ENCODE measurements at regions not wholly inside any gene's neighbourhood (a gene's known extent, or its start where the extent isn't known, plus 50 kb on each side); places are given as distances from the start of the nearest gene placed in this dataset.

- H3K27ac ChIP-seq (replicated peaks): no peak overlapping the region
- no peak for DNase-seq (ENCODE audit: low read depth in 1 of 2, low spot score in 1 of 2)
- H3K27me3 ChIP-seq (ENCODE audit: insufficient read depth, poor library complexity, severe bottlenecking): no peaks in the 10 kb centered on the region
- no peak overlapping the region for H3K4me3 ChIP-seq (replicated peaks; ENCODE audit: insufficient read depth, low read length)
- TF ChIP-seq CTCF (IDR thresholded peaks at IDR 0.05; ENCODE audit: insufficient read depth, low read length): no peak
- TF ChIP-seq GABPA (IDR thresholded peaks at IDR 0.05; ENCODE audit: low read depth): no peak
- no peak for TF ChIP-seq SPI1 (IDR thresholded peaks at IDR 0.05; ENCODE audit: borderline replicate concordance, low read depth)
- no peak for TF ChIP-seq REST (IDR thresholded peaks at IDR 0.05; ENCODE audit: insufficient replicate concordance, low read depth)
- TF ChIP-seq POLR2AphosphoS5 (IDR thresholded peaks at IDR 0.05; ENCODE audit: low read depth): no peak
Observed at GRCh38 chr4:171049380-171049779, 763.8 kb upstream of the GALNTL6 start.

DNA sequence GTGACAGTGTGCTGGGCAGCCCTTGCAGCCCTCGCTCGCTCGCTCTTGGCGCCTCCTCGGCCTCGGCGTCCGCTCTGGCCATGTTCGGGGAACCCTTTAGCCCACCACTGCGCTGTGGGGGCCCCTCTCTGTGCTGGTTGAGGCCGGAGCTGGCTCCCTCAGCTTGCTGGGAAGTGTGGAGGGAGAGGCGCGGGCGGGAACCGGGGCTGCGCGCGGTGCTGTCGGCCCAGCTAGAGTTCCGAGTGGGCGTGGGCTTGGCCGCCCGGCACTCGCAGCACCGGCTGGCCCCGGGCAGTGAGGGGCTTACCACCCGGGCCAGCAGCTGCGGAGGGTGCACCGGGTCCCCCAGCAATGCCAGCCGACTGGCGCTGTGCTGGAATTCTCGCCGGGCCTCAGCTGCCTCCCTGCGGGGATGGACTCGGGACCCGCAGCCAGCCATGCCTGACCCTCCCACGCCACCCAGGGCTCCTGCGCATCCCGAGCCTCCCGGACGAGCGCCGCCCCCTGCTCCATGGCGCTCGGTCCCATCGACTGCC lies 770.1 kb upstream of the GALNTL6 start:
- no peak for TF ChIP-seq POLR2AphosphoS5 (IDR thresholded peaks at IDR 0.05; ENCODE audit: low read depth)
- TF ChIP-seq GABPA (IDR thresholded peaks at IDR 0.05; ENCODE audit: low read depth): no peak
- TF ChIP-seq CTCF (IDR thresholded peaks at IDR 0.05; ENCODE audit: insufficient read depth, low read length): no peak
- no peak for TF ChIP-seq REST (IDR thresholded peaks at IDR 0.05; ENCODE audit: insufficient replicate concordance, low read depth)
- TF ChIP-seq SPI1 (IDR thresholded peaks at IDR 0.05; ENCODE audit: borderline replicate concordance, low read depth): no peak
- H3K27ac ChIP-seq (replicated peaks): no peak overlapping the region
- no peak for DNase-seq (ENCODE audit: low read depth in 1 of 2, low spot score in 1 of 2)
- no peaks in the 10 kb centered on the region for H3K27me3 ChIP-seq (ENCODE audit: insufficient read depth, poor library complexity, severe bottlenecking)
- H3K4me3 ChIP-seq (replicated peaks; ENCODE audit: insufficient read depth, low read length): no peak overlapping the region

- no peak overlapping the region for H3K4me3 ChIP-seq (replicated peaks; ENCODE audit: insufficient read depth, low read length)
- no peak overlapping the region for H3K27ac ChIP-seq (replicated peaks)
- no peak for DNase-seq (ENCODE audit: low read depth in 1 of 2, low spot score in 1 of 2)
- TF ChIP-seq GABPA (IDR thresholded peaks at IDR 0.05; ENCODE audit: low read depth): no peak
- no peak for TF ChIP-seq POLR2AphosphoS5 (IDR thresholded peaks at IDR 0.05; ENCODE audit: low read depth)
- no peak for TF ChIP-seq CTCF (IDR thresholded peaks at IDR 0.05; ENCODE audit: insufficient read depth, low read length)
- TF ChIP-seq SPI1 (IDR thresholded peaks at IDR 0.05; ENCODE audit: borderline replicate concordance, low read depth): no peak
- no peak for TF ChIP-seq REST (IDR thresholded peaks at IDR 0.05; ENCODE audit: insufficient replicate concordance, low read depth)
- H3K27me3 ChIP-seq (ENCODE audit: insufficient read depth, poor library complexity, severe bottlenecking): no peaks in the 10 kb centered on the region
Observed at GRCh38 chr4:171035909-171036308, 777.3 kb upstream of the GALNTL6 start.

All from HL-60 (cell line).